Stimulated activated naive CD4-positive, alpha-beta T cell (primary cell): ENCODE measurements at regions not wholly inside any gene's neighbourhood (a gene's known extent, or its start where the extent isn't known, plus 50 kb on each side); places are given as distances from the start of the nearest gene placed in this dataset.
"Not testable (repeated sequence)": the region's sequence is repeated elsewhere in the genome, so short reads cannot be mapped to it uniquely, and the experiment has no call there.

Experiments
- DNase-seq, 6 experiments: peaks; one replicate each; lab custom pipeline; 2025; lab: John Stamatoyannopoulos, UW

- DNase-seq = no peak
Observed at GRCh38 chr5:4019009-4019769, 423.6 kb downstream of the IRX1 start.

GRCh38 chr5:4019841-4020240 is 424.2 kb downstream of the IRX1 start:
- DNase-seq = no peak

DNA sequence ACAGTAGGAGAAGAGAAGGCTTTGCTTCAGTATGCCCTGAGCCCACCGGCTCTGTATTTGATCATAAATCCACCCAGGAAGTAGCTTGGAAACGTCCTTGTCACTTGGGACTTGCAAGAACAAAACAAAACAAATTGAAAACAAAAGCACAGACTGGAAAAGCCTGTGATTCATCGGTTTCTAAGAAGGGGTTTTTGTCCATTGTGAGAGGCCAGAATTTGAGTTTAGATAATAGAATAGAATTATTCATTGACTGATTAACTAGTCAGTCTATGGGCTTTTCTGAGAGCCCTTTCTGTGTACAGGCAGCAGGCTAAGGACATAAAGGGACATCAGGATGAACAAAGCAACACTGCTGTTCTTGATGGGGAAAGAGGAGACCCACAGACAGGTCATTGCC is 424.8 kb downstream of the IRX1 start:
- no peak for DNase-seq

GRCh38 chr5:4022056-4022670 is 426.5 kb downstream of the IRX1 start:
- DNase-seq = no peak

- no peak for DNase-seq
Observed at GRCh38 chr5:4023091-4023752, 427.6 kb downstream of the IRX1 start.

DNA sequence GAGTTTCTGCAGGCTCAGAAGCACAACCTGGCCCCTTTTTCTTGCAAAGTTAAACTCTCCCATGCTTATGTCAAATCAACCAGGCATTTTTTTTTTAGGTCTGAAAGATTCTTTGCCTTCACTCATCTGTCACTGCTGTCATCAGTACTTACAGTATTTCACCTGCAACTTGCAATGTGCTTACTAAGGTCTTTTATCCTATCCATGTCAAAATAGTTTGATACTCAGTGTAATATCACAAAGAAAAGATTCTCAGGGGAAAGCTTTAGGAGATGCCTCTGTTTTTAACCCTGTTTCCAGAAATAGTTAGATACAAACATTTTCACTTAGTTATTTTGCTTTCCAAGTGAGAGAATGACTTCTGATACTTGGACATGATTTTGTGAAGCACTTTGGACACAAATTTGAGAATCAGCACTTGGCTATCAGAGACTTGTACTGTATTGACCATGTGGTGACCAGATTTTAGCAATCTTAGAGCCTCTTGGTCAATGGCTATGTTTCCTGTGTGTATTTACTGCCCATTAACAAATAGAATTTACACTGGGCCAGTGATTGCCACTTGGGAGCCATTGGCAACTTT is 428.2 kb downstream of the IRX1 start:
- DNase-seq = no peak

GRCh38 chr5:4027088-4027734 is 431.6 kb downstream of the IRX1 start:
- no peak for DNase-seq

DNA sequence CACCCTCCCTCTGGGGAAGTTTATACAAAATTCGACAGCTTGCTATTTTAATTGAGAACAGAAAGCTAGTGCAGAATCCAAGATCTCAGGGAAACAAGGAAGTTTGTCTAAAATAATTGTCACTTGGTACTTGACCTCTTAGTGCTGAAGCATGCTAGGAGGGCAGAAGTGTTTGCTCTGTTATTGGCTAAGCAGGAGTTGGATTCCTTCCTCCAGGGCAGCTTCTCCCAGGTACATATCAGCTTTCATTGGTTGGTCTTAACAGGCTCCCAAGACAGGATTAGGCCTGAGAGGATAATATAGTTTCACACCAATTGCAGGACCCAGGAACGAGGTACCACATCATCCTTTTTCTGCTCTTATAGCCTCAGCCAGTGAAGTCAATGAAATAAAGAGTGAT is 432.8 kb downstream of the IRX1 start:
- DNase-seq = no peak

DNA sequence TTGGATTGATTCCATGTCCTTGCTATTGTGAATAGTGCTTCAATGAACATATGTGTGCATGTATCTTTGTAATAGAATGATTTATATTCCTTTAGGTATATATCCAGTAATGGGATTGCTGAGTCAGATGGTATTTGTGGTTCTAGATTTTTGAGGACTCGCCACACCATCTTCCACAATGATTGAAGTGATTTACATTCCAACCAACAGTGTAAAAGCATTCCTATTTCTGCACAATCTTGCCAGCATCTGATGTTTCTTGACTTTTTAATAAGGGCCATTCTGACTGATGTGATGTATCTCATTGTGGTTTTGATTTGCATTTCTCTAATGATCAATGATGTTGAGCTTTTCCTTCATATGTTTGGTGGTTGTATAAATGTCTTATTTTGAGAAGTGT is 437.9 kb downstream of the IRX1 start:
- not testable (repeated sequence) for DNase-seq

DNA sequence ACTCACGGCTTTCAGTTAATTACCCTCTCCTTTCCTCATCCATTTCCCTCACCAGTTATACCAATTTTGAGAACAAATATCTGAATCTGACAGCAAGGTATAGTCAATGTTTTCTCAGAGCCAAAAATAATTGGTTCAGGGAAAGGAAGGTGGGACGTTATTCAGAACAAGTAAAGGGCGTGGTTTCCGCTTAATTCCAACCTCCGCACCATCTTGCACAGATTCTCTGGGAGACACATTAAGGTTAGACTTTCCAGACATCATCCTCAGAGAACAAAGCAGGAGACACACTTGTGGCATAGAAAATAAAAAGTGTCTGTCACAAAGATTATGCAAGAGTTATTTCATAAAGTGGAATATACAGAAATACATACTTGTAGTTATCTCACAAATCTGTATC is 441.2 kb downstream of the IRX1 start:
- DNase-seq = no peak

- no peak for DNase-seq
Observed at GRCh38 chr5:4038994-4039393, 443.4 kb downstream of the IRX1 start.

GRCh38 chr5:4042311-4042710 is 446.7 kb downstream of the IRX1 start:
- no peak for DNase-seq

DNA sequence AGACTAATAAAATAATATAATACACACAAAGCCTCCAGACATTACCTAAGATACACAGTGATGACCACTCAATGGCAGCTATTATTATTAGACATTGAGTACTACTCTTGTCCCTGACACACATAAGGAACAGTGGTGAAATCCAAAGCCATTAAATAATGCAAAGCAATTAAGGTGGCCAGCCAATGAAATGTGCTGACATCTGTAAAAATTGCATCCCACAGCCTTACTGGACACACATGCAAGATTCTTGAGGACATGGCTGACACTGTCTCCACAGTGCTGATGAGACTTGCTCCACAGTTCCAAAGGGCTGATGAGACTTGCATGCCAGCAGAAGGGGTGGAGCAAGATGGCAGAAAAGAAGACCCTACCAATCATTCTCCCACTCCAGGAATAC is 447.5 kb downstream of the IRX1 start:
- DNase-seq = no peak

DNA sequence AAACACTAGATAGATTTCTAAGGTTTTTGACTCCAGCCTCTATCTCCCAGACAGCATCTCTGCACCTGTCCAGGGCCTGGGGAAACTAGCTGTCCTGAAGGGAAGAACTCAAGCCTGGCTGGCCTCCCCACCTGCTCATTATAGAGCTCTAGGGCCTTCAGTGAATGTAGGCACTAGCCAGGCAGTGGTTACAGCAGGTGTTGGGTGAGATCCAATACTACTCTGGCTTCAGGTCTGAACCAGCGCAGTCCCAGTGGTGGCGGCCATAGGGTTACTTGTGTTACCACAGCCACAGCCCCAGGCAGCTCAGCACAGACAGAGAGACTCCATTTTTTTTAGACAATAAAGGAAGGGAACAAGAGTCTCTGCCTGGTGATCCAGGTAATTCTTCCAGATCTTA is 449.2 kb downstream of the IRX1 start:
- DNase-seq = no peak

- no peak for DNase-seq
Observed at GRCh38 chr5:4048398-4048797, 452.8 kb downstream of the IRX1 start.

- no peak for DNase-seq
Observed at GRCh38 chr5:4050203-4050602, 454.6 kb downstream of the IRX1 start.

DNA sequence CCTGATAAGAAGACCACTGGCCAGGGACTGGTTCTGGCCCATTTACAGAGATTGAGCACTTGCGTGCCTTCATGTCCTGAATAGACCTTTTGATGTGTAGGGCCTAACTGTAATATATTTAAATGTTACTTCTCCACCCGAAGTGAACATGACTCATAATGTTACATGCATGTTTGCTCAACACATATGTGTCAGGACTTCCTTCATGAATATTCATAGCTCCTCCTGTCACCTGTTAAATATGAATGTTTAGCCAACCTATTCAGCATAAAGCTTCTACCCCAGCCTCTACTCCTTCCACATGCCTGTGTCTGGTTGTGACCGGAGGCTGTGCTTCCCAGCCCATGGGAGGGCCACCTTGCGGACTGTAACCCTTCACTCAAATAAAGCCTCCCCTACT is 457.5 kb downstream of the IRX1 start:
- DNase-seq = no peak

GRCh38 chr5:4054092-4054491 is 458.5 kb downstream of the IRX1 start:
- no peak for DNase-seq

- no peak for DNase-seq
Observed at GRCh38 chr5:4058899-4059298, 463.3 kb downstream of the IRX1 start.

- DNase-seq = no peak
Observed at GRCh38 chr5:4065472-4066320, 470.1 kb downstream of the IRX1 start.

- DNase-seq = no peak
Observed at GRCh38 chr5:4068171-4068570, 472.5 kb downstream of the IRX1 start.

DNA sequence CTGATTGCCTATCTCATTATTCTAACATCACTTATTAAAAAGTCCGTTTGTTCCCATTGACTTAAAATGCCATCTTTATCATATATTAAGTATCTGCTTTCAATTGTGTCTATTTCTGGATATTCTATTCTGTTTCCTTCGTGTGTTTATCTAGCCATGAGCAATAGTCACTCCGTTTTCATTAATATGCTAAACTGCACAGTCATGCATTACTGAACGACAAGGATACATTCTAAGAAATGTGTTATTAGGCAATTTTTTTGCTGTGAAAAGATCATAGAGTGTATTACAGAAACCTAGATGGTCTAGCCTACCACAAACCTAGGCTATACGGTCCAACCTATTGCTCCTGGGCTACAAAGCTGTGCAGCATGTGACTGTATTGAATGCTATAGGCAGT is 482.9 kb downstream of the IRX1 start:
- no peak for DNase-seq
